ENCODE measurements at regions not wholly inside any gene's neighbourhood (a gene's known extent, or its start where the extent isn't known, plus 50 kb on each side); places are given as distances from the start of the nearest gene placed in this dataset.
"Not testable (repeated sequence)": the region's sequence is repeated elsewhere in the genome, so short reads cannot be mapped to it uniquely, and the experiment has no call there.

DNA sequence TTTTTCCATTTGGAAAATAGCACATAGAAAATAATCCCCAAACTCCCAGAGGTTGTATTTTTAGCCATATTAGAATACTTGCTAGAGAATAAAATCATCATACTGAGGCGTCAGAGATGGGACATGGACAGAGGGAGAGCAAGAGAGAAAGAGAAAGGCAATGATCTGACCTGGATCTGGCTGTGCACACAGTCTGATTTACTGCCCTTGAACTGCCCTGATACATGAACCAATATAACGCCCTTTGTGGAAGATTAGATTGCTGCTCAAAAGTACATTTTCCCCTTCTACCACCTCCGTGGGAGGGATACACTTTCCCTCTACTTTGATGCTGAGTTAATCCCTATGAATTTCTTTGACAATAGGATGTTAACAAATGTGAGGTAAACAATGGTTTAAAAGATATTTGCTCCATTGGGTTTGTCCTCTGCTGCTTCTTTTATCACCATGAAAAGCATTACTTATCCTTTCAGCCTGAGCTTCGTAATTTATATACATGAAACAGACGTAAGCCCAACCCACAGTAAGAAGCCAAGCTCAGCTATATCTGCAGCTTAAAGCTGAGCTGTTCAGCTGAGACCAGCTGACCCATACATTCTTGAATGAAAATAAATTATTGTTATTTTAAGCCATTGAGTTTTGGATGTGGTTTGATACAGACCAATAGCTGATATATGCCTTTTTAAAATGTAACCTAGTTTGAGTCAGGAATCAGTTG is 1664.6 kb upstream of the CELF4 start:
- H3K4me2 ChIP-seq: no peak overlapping the region
- peaks cover 2% of the 10 kb centered on the region for H3K27me3 Mint-ChIP-seq (ENCODE audit: insufficient read depth, low read depth, poor library complexity)
- no peak overlapping the region for H3K4me3 ChIP-seq
- no peak overlapping the region for H3K4me3 Mint-ChIP-seq
- H2AFZ ChIP-seq: no peak overlapping the region
- peaks cover 5% of the 10 kb centered on the region; the same call in 2 of the 3 replicates for H3K4me1 Mint-ChIP-seq
- H3K27ac ChIP-seq (ENCODE audit: low read depth): no peak overlapping the region
- H3K36me3 ChIP-seq (ENCODE audit: insufficient read depth): 0 out of 2 replicates have a peak, but pooled peaks cover 5% of the 10 kb centered on the region
- peaks cover 24% of the 10 kb centered on the region for H3K36me3 Mint-ChIP-seq (ENCODE audit: low read depth)
- peaks cover 36% of the 10 kb centered on the region for H3K9me3 Mint-ChIP-seq
- no peak for DNase-seq (ENCODE audit: low spot score)
- ATAC-seq: no peak
- H3K27ac Mint-ChIP-seq: no peak overlapping the region
- peaks cover 10% of the 10 kb centered on the region; the same call in 1 of the 2 replicates for H3K9me2 ChIP-seq (ENCODE audit: insufficient read depth)
- H3K79me2 ChIP-seq (replicated peaks; ENCODE audit: insufficient read depth): no peaks in the 10 kb centered on the region
- TF ChIP-seq POLR2AphosphoS5 (IDR thresholded peaks at IDR 0.05; ENCODE audit: low read depth): no peak
- TF ChIP-seq, protein P1, sequence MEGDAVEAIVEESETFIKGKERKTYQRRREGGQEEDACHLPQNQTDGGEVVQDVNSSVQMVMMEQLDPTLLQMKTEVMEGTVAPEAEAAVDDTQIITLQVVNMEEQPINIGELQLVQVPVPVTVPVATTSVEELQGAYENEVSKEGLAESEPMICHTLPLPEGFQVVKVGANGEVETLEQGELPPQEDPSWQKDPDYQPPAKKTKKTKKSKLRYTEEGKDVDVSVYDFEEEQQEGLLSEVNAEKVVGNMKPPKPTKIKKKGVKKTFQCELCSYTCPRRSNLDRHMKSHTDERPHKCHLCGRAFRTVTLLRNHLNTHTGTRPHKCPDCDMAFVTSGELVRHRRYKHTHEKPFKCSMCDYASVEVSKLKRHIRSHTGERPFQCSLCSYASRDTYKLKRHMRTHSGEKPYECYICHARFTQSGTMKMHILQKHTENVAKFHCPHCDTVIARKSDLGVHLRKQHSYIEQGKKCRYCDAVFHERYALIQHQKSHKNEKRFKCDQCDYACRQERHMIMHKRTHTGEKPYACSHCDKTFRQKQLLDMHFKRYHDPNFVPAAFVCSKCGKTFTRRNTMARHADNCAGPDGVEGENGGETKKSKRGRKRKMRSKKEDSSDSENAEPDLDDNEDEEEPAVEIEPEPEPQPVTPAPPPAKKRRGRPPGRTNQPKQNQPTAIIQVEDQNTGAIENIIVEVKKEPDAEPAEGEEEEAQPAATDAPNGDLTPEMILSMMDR (conservative IDR thresholded peaks at IDR 0.05; ENCODE audit: low read depth in 2 of 2): no peak
- no peak for TF ChIP-seq CREB1 (CRISPR knock-in tag; IDR thresholded peaks at IDR 0.05; ENCODE audit: low read depth)
- TF ChIP-seq, protein P2, sequence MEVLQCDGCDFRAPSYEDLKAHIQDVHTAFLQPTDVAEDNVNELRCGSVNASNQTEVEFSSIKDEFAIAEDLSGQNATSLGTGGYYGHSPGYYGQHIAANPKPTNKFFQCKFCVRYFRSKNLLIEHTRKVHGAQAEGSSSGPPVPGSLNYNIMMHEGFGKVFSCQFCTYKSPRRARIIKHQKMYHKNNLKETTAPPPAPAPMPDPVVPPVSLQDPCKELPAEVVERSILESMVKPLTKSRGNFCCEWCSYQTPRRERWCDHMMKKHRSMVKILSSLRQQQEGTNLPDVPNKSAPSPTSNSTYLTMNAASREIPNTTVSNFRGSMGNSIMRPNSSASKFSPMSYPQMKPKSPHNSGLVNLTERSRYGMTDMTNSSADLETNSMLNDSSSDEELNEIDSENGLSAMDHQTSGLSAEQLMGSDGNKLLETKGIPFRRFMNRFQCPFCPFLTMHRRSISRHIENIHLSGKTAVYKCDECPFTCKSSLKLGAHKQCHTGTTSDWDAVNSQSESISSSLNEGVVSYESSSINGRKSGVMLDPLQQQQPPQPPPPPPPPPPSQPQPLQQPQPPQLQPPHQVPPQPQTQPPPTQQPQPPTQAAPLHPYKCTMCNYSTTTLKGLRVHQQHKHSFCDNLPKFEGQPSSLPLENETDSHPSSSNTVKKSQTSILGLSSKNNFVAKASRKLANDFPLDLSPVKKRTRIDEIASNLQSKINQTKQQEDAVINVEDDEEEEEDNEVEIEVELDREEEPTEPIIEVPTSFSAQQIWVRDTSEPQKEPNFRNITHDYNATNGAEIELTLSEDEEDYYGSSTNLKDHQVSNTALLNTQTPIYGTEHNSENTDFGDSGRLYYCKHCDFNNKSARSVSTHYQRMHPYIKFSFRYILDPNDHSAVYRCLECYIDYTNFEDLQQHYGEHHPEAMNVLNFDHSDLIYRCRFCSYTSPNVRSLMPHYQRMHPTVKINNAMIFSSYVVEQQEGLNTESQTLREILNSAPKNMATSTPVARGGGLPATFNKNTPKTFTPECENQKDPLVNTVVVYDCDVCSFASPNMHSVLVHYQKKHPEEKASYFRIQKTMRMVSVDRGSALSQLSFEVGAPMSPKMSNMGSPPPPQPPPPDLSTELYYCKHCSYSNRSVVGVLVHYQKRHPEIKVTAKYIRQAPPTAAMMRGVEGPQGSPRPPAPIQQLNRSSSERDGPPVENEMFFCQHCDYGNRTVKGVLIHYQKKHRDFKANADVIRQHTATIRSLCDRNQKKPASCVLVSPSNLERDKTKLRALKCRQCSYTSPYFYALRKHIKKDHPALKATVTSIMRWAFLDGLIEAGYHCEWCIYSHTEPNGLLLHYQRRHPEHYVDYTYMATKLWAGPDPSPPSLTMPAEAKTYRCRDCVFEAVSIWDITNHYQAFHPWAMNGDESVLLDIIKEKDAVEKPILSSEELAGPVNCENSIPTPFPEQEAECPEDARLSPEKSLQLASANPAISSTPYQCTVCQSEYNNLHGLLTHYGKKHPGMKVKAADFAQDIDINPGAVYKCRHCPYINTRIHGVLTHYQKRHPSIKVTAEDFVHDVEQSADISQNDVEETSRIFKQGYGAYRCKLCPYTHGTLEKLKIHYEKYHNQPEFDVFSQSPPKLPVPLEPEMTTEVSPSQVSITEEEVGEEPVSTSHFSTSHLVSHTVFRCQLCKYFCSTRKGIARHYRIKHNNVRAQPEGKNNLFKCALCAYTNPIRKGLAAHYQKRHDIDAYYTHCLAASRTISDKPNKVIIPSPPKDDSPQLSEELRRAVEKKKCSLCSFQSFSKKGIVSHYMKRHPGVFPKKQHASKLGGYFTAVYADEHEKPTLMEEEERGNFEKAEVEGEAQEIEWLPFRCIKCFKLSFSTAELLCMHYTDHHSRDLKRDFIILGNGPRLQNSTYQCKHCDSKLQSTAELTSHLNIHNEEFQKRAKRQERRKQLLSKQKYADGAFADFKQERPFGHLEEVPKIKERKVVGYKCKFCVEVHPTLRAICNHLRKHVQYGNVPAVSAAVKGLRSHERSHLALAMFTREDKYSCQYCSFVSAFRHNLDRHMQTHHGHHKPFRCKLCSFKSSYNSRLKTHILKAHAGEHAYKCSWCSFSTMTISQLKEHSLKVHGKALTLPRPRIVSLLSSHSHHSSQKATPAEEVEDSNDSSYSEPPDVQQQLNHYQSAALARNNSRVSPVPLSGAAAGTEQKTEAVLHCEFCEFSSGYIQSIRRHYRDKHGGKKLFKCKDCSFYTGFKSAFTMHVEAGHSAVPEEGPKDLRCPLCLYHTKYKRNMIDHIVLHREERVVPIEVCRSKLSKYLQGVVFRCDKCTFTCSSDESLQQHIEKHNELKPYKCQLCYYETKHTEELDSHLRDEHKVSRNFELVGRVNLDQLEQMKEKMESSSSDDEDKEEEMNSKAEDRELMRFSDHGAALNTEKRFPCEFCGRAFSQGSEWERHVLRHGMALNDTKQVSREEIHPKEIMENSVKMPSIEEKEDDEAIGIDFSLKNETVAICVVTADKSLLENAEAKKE (CRISPR knock-in tag; IDR thresholded peaks at IDR 0.05): no peak
- no peak for TF ChIP-seq JUNB (IDR thresholded peaks at IDR 0.05; ENCODE audit: unreplicated experiment)
- TF ChIP-seq STAT1 (IDR thresholded peaks at IDR 0.05; ENCODE audit: unreplicated experiment): no peak
- TF ChIP-seq, protein P3, sequence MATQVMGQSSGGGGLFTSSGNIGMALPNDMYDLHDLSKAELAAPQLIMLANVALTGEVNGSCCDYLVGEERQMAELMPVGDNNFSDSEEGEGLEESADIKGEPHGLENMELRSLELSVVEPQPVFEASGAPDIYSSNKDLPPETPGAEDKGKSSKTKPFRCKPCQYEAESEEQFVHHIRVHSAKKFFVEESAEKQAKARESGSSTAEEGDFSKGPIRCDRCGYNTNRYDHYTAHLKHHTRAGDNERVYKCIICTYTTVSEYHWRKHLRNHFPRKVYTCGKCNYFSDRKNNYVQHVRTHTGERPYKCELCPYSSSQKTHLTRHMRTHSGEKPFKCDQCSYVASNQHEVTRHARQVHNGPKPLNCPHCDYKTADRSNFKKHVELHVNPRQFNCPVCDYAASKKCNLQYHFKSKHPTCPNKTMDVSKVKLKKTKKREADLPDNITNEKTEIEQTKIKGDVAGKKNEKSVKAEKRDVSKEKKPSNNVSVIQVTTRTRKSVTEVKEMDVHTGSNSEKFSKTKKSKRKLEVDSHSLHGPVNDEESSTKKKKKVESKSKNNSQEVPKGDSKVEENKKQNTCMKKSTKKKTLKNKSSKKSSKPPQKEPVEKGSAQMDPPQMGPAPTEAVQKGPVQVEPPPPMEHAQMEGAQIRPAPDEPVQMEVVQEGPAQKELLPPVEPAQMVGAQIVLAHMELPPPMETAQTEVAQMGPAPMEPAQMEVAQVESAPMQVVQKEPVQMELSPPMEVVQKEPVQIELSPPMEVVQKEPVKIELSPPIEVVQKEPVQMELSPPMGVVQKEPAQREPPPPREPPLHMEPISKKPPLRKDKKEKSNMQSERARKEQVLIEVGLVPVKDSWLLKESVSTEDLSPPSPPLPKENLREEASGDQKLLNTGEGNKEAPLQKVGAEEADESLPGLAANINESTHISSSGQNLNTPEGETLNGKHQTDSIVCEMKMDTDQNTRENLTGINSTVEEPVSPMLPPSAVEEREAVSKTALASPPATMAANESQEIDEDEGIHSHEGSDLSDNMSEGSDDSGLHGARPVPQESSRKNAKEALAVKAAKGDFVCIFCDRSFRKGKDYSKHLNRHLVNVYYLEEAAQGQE (IDR thresholded peaks at IDR 0.05; ENCODE audit: unreplicated experiment): no peak
- no peaks in the 10 kb centered on the region for H3K27me3 ChIP-seq (ENCODE audit: insufficient read depth)
- H3F3A ChIP-seq (replicated peaks; ENCODE audit: low read depth): no peaks in the 10 kb centered on the region
- H3K4me1 ChIP-seq (ENCODE audit: insufficient read depth): peaks cover 9% of the 10 kb centered on the region
- no peaks in the 10 kb centered on the region for H4K20me1 ChIP-seq (replicated peaks; ENCODE audit: insufficient read depth)

DNA sequence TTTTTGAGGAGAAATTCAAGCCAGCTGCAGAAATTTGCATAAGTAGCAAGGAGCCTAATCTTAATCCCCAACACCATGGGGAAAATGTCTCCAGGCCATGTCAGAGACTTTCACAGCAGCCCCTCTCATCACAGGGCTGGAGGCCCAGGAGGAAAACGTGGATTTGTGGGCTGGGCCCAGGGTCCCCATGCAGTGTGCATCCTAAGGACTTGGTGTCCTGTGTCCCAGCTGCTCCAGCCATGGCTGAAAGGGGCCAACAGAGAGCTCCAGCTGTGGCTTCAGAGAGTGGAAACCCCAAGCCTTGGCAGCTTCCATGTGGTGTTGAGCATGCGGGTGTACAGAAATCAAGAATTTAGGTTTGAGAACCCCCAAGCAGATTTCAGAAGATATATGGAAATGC is 1662.2 kb upstream of the CELF4 start:
- peaks cover 16% of the 10 kb centered on the region for H3K9me3 Mint-ChIP-seq
- H3F3A ChIP-seq (replicated peaks; ENCODE audit: low read depth); H4K20me1 ChIP-seq (replicated peaks; ENCODE audit: insufficient read depth); H3K27me3 ChIP-seq (ENCODE audit: insufficient read depth); H3K36me3 ChIP-seq (ENCODE audit: insufficient read depth); DNase-seq (ENCODE audit: low spot score); H3K4me3 ChIP-seq; ATAC-seq; H3K4me1 ChIP-seq (ENCODE audit: insufficient read depth); H3K9me2 ChIP-seq (ENCODE audit: insufficient read depth); H3K4me1 Mint-ChIP-seq; H3K4me2 ChIP-seq; H2AFZ ChIP-seq; H3K36me3 Mint-ChIP-seq (ENCODE audit: low read depth); H3K27ac Mint-ChIP-seq; H3K79me2 ChIP-seq (replicated peaks; ENCODE audit: insufficient read depth); H3K27ac ChIP-seq (ENCODE audit: low read depth); H3K27me3 Mint-ChIP-seq (ENCODE audit: insufficient read depth, low read depth, poor library complexity); H3K4me3 Mint-ChIP-seq: not testable (repeated sequence)

Measured in GM23338 (cell line).